ENCODE measurements at regions not wholly inside any gene's neighbourhood (a gene's known extent, or its start where the extent isn't known, plus 50 kb on each side); places are given as distances from the start of the nearest gene placed in this dataset.
"Not testable (repeated sequence)": the region's sequence is repeated elsewhere in the genome, so short reads cannot be mapped to it uniquely, and the experiment has no call there.

- Histone ChIP-seq H3K27me3 (ENCODE audit: control insufficient read depth, insufficient read depth, low read length) (no peaks in the 10 kb centered on the region), H3K9me3 (ENCODE audit: control insufficient read depth, insufficient read depth, low read length) (no peaks in the 10 kb centered on the region), H3K4me3 (ENCODE audit: low read length) (no peak overlapping the region), H3K4me1 (ENCODE audit: control insufficient read depth, insufficient read depth, low read length) (peaks cover 4% of the 10 kb centered on the region), H3K36me3 (ENCODE audit: control insufficient read depth, insufficient read depth, low read length) (no peaks in the 10 kb centered on the region), H3K27ac (ENCODE audit: low read length) (no peak overlapping the region)
- H3K27me3 Mint-ChIP-seq (ENCODE audit: low read depth in 2 of 2) = peaks cover 0 to 3% of the 10 kb centered on the region in 2 donors
- H3K9me3 Mint-ChIP-seq = no peaks in the 10 kb centered on the region
- no peaks in the 10 kb centered on the region for H3K36me3 Mint-ChIP-seq
- DNase-seq (no peak), ATAC-seq (no peak)
- 82% methylated on average over 14 of the region's 14 CpGs for WGBS (ENCODE audit: insufficient coverage)
- H3K4me3 Mint-ChIP-seq = no peak overlapping the region
- peak overlapping the region in 1 of 2 donors; percentile 44 for H3K27ac Mint-ChIP-seq
- no peak for TF ChIP-seq CTCF (IDR thresholded peaks at IDR 0.05)
- intact Hi-C loops (cut with micrococcal nuclease) = no loop called here
- H3K4me1 Mint-ChIP-seq = peaks cover 12 to 13% of the 10 kb centered on the region in 2 donors
These were observed 70.0 kb upstream of the MAP4K4 start for GRCh38 chr2:101627285-101628029.

- H3K4me1 ChIP-seq (ENCODE audit: control insufficient read depth, insufficient read depth, low read length) = peaks cover 14% of the 10 kb centered on the region
- H3K9me3 Mint-ChIP-seq; H3K36me3 ChIP-seq (ENCODE audit: control insufficient read depth, insufficient read depth, low read length); H3K36me3 Mint-ChIP-seq; H3K27me3 Mint-ChIP-seq (ENCODE audit: low read depth in 2 of 2); H3K27me3 ChIP-seq (ENCODE audit: control insufficient read depth, insufficient read depth, low read length); ATAC-seq; H3K4me3 Mint-ChIP-seq; H3K27ac Mint-ChIP-seq; H3K9me3 ChIP-seq (ENCODE audit: control insufficient read depth, insufficient read depth, low read length); intact Hi-C loops (cut with micrococcal nuclease); H3K27ac ChIP-seq (ENCODE audit: low read length); DNase-seq; H3K4me3 ChIP-seq (ENCODE audit: low read length): not testable (repeated sequence)
- 94% methylated on average over 8 of the region's 8 CpGs for WGBS (ENCODE audit: insufficient coverage)
- H3K4me1 Mint-ChIP-seq = peaks cover 18 to 21% of the 10 kb centered on the region in 2 donors
These were observed 71.7 kb upstream of the MAP4K4 start for GRCh38 chr2:101625814-101626213.

GRCh38 chr2:101625387-101625786, 72.1 kb upstream of the MAP4K4 start:
- H3K4me3 ChIP-seq (ENCODE audit: low read length) = no peak overlapping the region
- peaks cover 14% of the 10 kb centered on the region for H3K4me1 ChIP-seq (ENCODE audit: control insufficient read depth, insufficient read depth, low read length)
- H3K9me3 ChIP-seq (ENCODE audit: control insufficient read depth, insufficient read depth, low read length) = no peaks in the 10 kb centered on the region
- Mint-ChIP-seq H3K27me3 (ENCODE audit: low read depth in 2 of 2) (peaks cover 0 to 4% of the 10 kb centered on the region in 2 donors), H3K4me3 (no peak overlapping the region), H3K4me1 (peaks cover 18 to 21% of the 10 kb centered on the region in 2 donors), H3K27ac (no peak overlapping the region), H3K9me3 (no peaks in the 10 kb centered on the region), H3K36me3 (no peaks in the 10 kb centered on the region)
- no peak for TF ChIP-seq CTCF (IDR thresholded peaks at IDR 0.05)
- H3K27ac ChIP-seq (ENCODE audit: low read length) = no peak overlapping the region
- no peak for DNase-seq
- H3K36me3 ChIP-seq (ENCODE audit: control insufficient read depth, insufficient read depth, low read length) = no peaks in the 10 kb centered on the region
- intact Hi-C loops (cut with micrococcal nuclease) = no loop called here
- no peaks in the 10 kb centered on the region for H3K27me3 ChIP-seq (ENCODE audit: control insufficient read depth, insufficient read depth, low read length)
- ATAC-seq = no peak
- 66% methylated on average over 7 of the region's 7 CpGs for WGBS (ENCODE audit: insufficient coverage)

GRCh38 chr2:101624706-101625332, 72.7 kb upstream of the MAP4K4 start:
- no peaks in the 10 kb centered on the region for H3K27me3 ChIP-seq (ENCODE audit: control insufficient read depth, insufficient read depth, low read length)
- peaks cover 14% of the 10 kb centered on the region for H3K4me1 ChIP-seq (ENCODE audit: control insufficient read depth, insufficient read depth, low read length)
- H3K4me3 Mint-ChIP-seq = no peak overlapping the region
- no peaks in the 10 kb centered on the region for H3K36me3 Mint-ChIP-seq
- H3K27ac ChIP-seq (ENCODE audit: low read length) = no peak overlapping the region
- H3K36me3 ChIP-seq (ENCODE audit: control insufficient read depth, insufficient read depth, low read length) = no peaks in the 10 kb centered on the region
- TF ChIP-seq CTCF (IDR thresholded peaks at IDR 0.05) = no peak
- WGBS (ENCODE audit: insufficient coverage) = 86% methylated on average over 14 of the region's 14 CpGs
- no peaks in the 10 kb centered on the region for H3K9me3 Mint-ChIP-seq
- intact Hi-C loops (cut with micrococcal nuclease) = no loop called here
- H3K27ac Mint-ChIP-seq = no peak overlapping the region
- H3K9me3 ChIP-seq (ENCODE audit: control insufficient read depth, insufficient read depth, low read length) = no peaks in the 10 kb centered on the region
- peaks cover 18 to 21% of the 10 kb centered on the region in 2 donors for H3K4me1 Mint-ChIP-seq
- DNase-seq (no peak), ATAC-seq (no peak)
- H3K27me3 Mint-ChIP-seq (ENCODE audit: low read depth in 2 of 2) = peaks cover 0 to 5% of the 10 kb centered on the region in 2 donors
- H3K4me3 ChIP-seq (ENCODE audit: low read length) = no peak overlapping the region

All from natural killer cell (primary cell).